CD14-positive monocyte (primary cell): ENCODE measurements at regions not wholly inside any gene's neighbourhood (a gene's known extent, or its start where the extent isn't known, plus 50 kb on each side); places are given as distances from the start of the nearest gene placed in this dataset.

Source experiments
- DNase-seq, 3 donors: peaks; one replicate each; pipeline ENCODE4 v3.0.0-alpha.2; 2011 to 2022
- H2AFZ ChIP-seq: 2 replicates; pipeline ENCODE4 v1.6.0; 2012; ENCODE audit warnings: mild to moderate bottlenecking, low read depth, low read length, inconsistent platforms; ENCODE audit not compliant: insufficient read depth, poor library complexity, severe bottlenecking
- H3K27ac ChIP-seq, 2 donors: 1 replicate in 1 of 2; 2 replicates in 1 of 2; pipeline ENCODE4 v1.5.1; 2012 to 2013; ENCODE audit warnings: low read length in 2 of 2, control low read depth in 1 of 2, inconsistent platforms in 1 of 2, low read depth in 1 of 2, mild to moderate bottlenecking in 1 of 2
- H3K27me3 ChIP-seq, 2 donors: one replicate each; pipeline versions ENCODE4 v1.6.0 to v1.6.1; 2011 to 2013; ENCODE audit warnings: low read length in 2 of 2; ENCODE audit not compliant: control insufficient read depth in 2 of 2, insufficient read depth in 2 of 2
- H3K36me3 ChIP-seq, 2 donors: replicated peaks in 1 of 2; 1 replicate in 1 of 2; 2 replicates in 1 of 2; pipeline versions ENCODE4 v1.5.1 to v1.6.1; 2012 to 2013; ENCODE audit warnings: low read length in 2 of 2, control low read depth in 1 of 2, inconsistent platforms in 1 of 2, mild to moderate bottlenecking in 1 of 2; ENCODE audit not compliant: insufficient read depth in 2 of 2, control insufficient read depth in 1 of 2
- H3K4me1 ChIP-seq, 2 donors: 1 replicate in 1 of 2; 2 replicates in 1 of 2; pipeline versions ENCODE4 v1.5.1 to v1.6.1; 2012 to 2013; ENCODE audit warnings: low read length in 2 of 2, control low read depth in 1 of 2, inconsistent platforms in 1 of 2, mild to moderate bottlenecking in 1 of 2, moderate library complexity in 1 of 2; ENCODE audit not compliant: insufficient read depth in 2 of 2, control insufficient read depth in 1 of 2
- H3K4me2 ChIP-seq: replicated peaks from 2 replicates; pipeline ENCODE3; 2012; ENCODE audit warnings: low read length, moderate library complexity, mild to moderate bottlenecking; ENCODE audit not compliant: poor library complexity, severe bottlenecking; ENCODE audit errors: extremely low read depth
- H3K4me3 ChIP-seq, 3 experiments: fragments of 200-600 bp in 1 of 3; sonication (generic) in 1 of 3; replicated peaks in 1 of 3; 1 replicate in 2 of 3; 2 replicates in 1 of 3; pipeline ENCODE4 v1.5.1; 2011 to 2013; ENCODE audit warnings: low read length in 3 of 3, mild to moderate bottlenecking in 3 of 3, control low read depth in 2 of 3, low read depth in 2 of 3, inconsistent platforms in 1 of 3, moderate library complexity in 1 of 3
- H3K79me2 ChIP-seq: 2 replicates; pipeline ENCODE4 v1.6.0; 2012; ENCODE audit warnings: mild to moderate bottlenecking, control low read depth, inconsistent platforms, low read length, moderate library complexity; ENCODE audit not compliant: insufficient read depth
- H3K9ac ChIP-seq: 2 replicates; pipeline ENCODE4 v1.6.0; 2017; ENCODE audit warnings: low read length, mild to moderate bottlenecking; ENCODE audit not compliant: insufficient read depth, poor library complexity, severe bottlenecking
- H3K9me3 ChIP-seq, 2 donors: replicated peaks in 1 of 2; 1 replicate in 1 of 2; 2 replicates in 1 of 2; pipeline versions ENCODE4 v1.5.1 to v1.6.1; 2012 to 2013; ENCODE audit warnings: low read length in 2 of 2, control low read depth in 1 of 2; ENCODE audit not compliant: control insufficient read depth in 1 of 2, insufficient read depth in 1 of 2
- H4K20me1 ChIP-seq: 2 replicates; pipeline ENCODE4 v1.6.0; 2012; ENCODE audit warnings: mild to moderate bottlenecking, low read length, control low read depth, moderate library complexity; ENCODE audit not compliant: insufficient read depth
- H3K27ac Mint-ChIP-seq, 7 donors: one replicate each; pipeline ENCODE4 v1.8.0; 2020; ENCODE audit warnings: mild to moderate bottlenecking in 7 of 7, mixed read lengths in 7 of 7, moderate library complexity in 6 of 7, inconsistent platforms in 2 of 7
- H3K27me3 Mint-ChIP-seq, 3 donors: one replicate each; pipeline ENCODE4 v1.8.0; 2021 to 2022; ENCODE audit warnings: low read depth in 3 of 3, mild to moderate bottlenecking in 3 of 3, mixed read lengths in 3 of 3, moderate library complexity in 3 of 3, inconsistent platforms in 1 of 3
- H3K36me3 Mint-ChIP-seq, 2 donors: one replicate each; pipeline ENCODE4 v1.8.0; 2020; ENCODE audit warnings: mixed read lengths in 2 of 2, inconsistent platforms in 1 of 2, mild to moderate bottlenecking in 1 of 2
- H3K4me1 Mint-ChIP-seq: one replicate; pipeline ENCODE4 v1.8.0; 2020; ENCODE audit warnings: mild to moderate bottlenecking, mixed read lengths
- H3K4me3 Mint-ChIP-seq, 2 donors: one replicate each; pipeline ENCODE4 v1.8.0; 2020; ENCODE audit warnings: mild to moderate bottlenecking in 2 of 2, mixed read lengths in 2 of 2, moderate library complexity in 1 of 2
- H3K9me3 Mint-ChIP-seq, 7 donors: one replicate each; pipeline ENCODE4 v1.8.0; 2020 to 2022; ENCODE audit warnings: mixed read lengths in 7 of 7, mild to moderate bottlenecking in 6 of 7, moderate library complexity in 6 of 7, inconsistent platforms in 2 of 7
- CTCF ChIP-seq: fragments of 200-600 bp; IDR thresholded peaks from one replicate; pipeline ENCODE4 v1.8.0; 2022; ENCODE audit warnings: antibody characterized with exemption, mild to moderate bottlenecking
- WGBS: methylation state at CpG from one replicate; pipeline ENCODE4 v1.1.5; 2013; ENCODE audit warnings: missing lambda C conversion rate; ENCODE audit not compliant: insufficient coverage; 5-methylcytosine and 5-hydroxymethylcytosine counted together
- intact Hi-C, 2 donors: fragments of 100-400 bp; cut with micrococcal nuclease; formaldehyde crosslinking; loops; one replicate each; pipeline versions ENCODE4 v1.15.0 to v1.15.1; 2023

GRCh38 chr4:125773931-125774330 lies 459.2 kb downstream of the FAT4 start:
- no peak overlapping the region for H3K27ac Mint-ChIP-seq
- H3K4me1 ChIP-seq, result no peaks in the 10 kb centered on the region

GRCh38 chr4:125776146-125776545 lies 461.4 kb downstream of the FAT4 start:
- no peaks in the 10 kb centered on the region for H3K36me3 Mint-ChIP-seq

More at GRCh38 chr4:125773931-125774330, 459.2 kb downstream of the FAT4 start:
- H3K27ac ChIP-seq, result no peak overlapping the region
- H3K79me2 ChIP-seq, result no peaks in the 10 kb centered on the region
- no peaks in the 10 kb centered on the region for H3K36me3 ChIP-seq
- peaks cover 0 to 2% (median 0%) of the 10 kb centered on the region in 3 donors for H3K27me3 Mint-ChIP-seq
- peaks cover 0 to 22% (median 7%) of the 10 kb centered on the region in 7 donors for H3K9me3 Mint-ChIP-seq
- no peak overlapping the region for H3K4me3 ChIP-seq
- peaks cover 7 to 8% of the 10 kb centered on the region in 2 donors for H3K9me3 ChIP-seq
- intact Hi-C loops, result no loop called here
- no peak for DNase-seq
- 80% methylated on average over 1 of the region's 2 CpGs for WGBS
- H3K4me1 Mint-ChIP-seq, result no peaks in the 10 kb centered on the region
- TF ChIP-seq CTCF, result no peak
- no peak overlapping the region for H3K9ac ChIP-seq
- H3K4me2 ChIP-seq, result no peak overlapping the region
- H3K36me3 Mint-ChIP-seq, result no peaks in the 10 kb centered on the region
- H4K20me1 ChIP-seq, result no peaks in the 10 kb centered on the region
- no peaks in the 10 kb centered on the region for H3K27me3 ChIP-seq
- H3K4me3 Mint-ChIP-seq, result no peak overlapping the region
- H2AFZ ChIP-seq, result no peak overlapping the region

More at GRCh38 chr4:125776146-125776545, 461.4 kb downstream of the FAT4 start:
- Mint-ChIP-seq H3K4me3 (no peak overlapping the region), H3K27ac (no peak overlapping the region), H3K27me3 (peaks cover 0 to 2% (median 0%) of the 10 kb centered on the region in 3 donors), H3K4me1 (no peaks in the 10 kb centered on the region), H3K9me3 (peaks cover 0 to 24% (median 7%) of the 10 kb centered on the region in 7 donors)
- H3K27ac ChIP-seq, result no peak overlapping the region
- no peaks in the 10 kb centered on the region for H4K20me1 ChIP-seq
- H3K79me2 ChIP-seq, result no peaks in the 10 kb centered on the region
- intact Hi-C loops, result no loop called here
- H3K4me1 ChIP-seq, result no peaks in the 10 kb centered on the region
- H3K4me2 ChIP-seq, result no peak overlapping the region
- no peak overlapping the region for H2AFZ ChIP-seq
- 70% methylated on average over 2 of the region's 4 CpGs for WGBS
- H3K36me3 ChIP-seq, result no peaks in the 10 kb centered on the region
- H3K27me3 ChIP-seq, result no peaks in the 10 kb centered on the region
- no peak overlapping the region for H3K9ac ChIP-seq
- DNase-seq, result no peak
- H3K4me3 ChIP-seq, result no peak overlapping the region
- no peak for TF ChIP-seq CTCF
- peaks cover 7 to 8% of the 10 kb centered on the region in 2 donors for H3K9me3 ChIP-seq
